CD4-positive, CD25-positive, alpha-beta regulatory T cell (primary cell): ENCODE measurements at regions not wholly inside any gene's neighbourhood (a gene's known extent, or its start where the extent isn't known, plus 50 kb on each side); places are given as distances from the start of the nearest gene placed in this dataset.
A peak's percentile ranks its signal among the peaks of the same experiment; 100 is the strongest.

Source experiments
- ATAC-seq, 2 donors: fragments of 150-1000 bp; cut with Tn5 transposase; one replicate each; pipeline ENCODE4 v1.10.0; 2021; ENCODE audit warnings: low read depth in 2 of 2, moderate number of reproducible peaks in 2 of 2, moderate library complexity in 1 of 2
- DNase-seq, 3 donors: peaks; one replicate each; pipeline versions ENCODE4 v3.0.0 to v3.0.0-alpha.2; 2012 to 2022; ENCODE audit warnings: mixed read lengths in 1 of 3
- H3K27ac ChIP-seq: one replicate; pipeline ENCODE4 v1.7.0; 2013; ENCODE audit warnings: mild to moderate bottlenecking, low read length; ENCODE audit not compliant: insufficient read depth, poor library complexity, severe bottlenecking
- H3K27me3 ChIP-seq: one replicate; pipeline ENCODE4 v1.7.0; 2013; ENCODE audit warnings: low read length; ENCODE audit not compliant: control insufficient read depth, insufficient read depth
- H3K36me3 ChIP-seq: one replicate; pipeline ENCODE4 v1.7.0; 2013; ENCODE audit warnings: mild to moderate bottlenecking, low read length, moderate library complexity; ENCODE audit not compliant: control insufficient read depth, insufficient read depth
- H3K4me1 ChIP-seq: 2 replicates; pipeline ENCODE4 v1.7.0; 2013; ENCODE audit warnings: mild to moderate bottlenecking, low read length; ENCODE audit not compliant: insufficient read depth, control insufficient read depth, poor library complexity, severe bottlenecking
- H3K4me3 ChIP-seq: one replicate; pipeline ENCODE4 v1.7.0; 2013; ENCODE audit warnings: low read depth, mild to moderate bottlenecking, low read length, moderate library complexity
- H3K9me3 ChIP-seq, 2 experiments: 1 replicate in 1 of 2; 2 replicates in 1 of 2; pipeline ENCODE4 v1.7.0; 2013; ENCODE audit warnings: low read length in 2 of 2, mild to moderate bottlenecking in 1 of 2, moderate library complexity in 1 of 2; ENCODE audit not compliant: control insufficient read depth in 2 of 2
- H3K27ac Mint-ChIP-seq, 3 donors: one replicate each; pipeline ENCODE4 v1.8.0; 2020 to 2022; ENCODE audit warnings: mild to moderate bottlenecking in 3 of 3, mixed read lengths in 3 of 3, moderate library complexity in 2 of 3
- H3K27me3 Mint-ChIP-seq: one replicate; pipeline ENCODE4 v1.8.0; 2022; ENCODE audit warnings: mild to moderate bottlenecking, mixed read lengths
- H3K36me3 Mint-ChIP-seq: one replicate; pipeline ENCODE4 v1.8.0; 2020; ENCODE audit warnings: mixed read lengths
- H3K4me1 Mint-ChIP-seq, 4 donors: one replicate each; pipeline ENCODE4 v1.8.0; 2020 to 2022; ENCODE audit warnings: mixed read lengths in 4 of 4, mild to moderate bottlenecking in 1 of 4
- H3K4me3 Mint-ChIP-seq, 4 donors: one replicate each; pipeline ENCODE4 v1.8.0; 2020 to 2022; ENCODE audit warnings: mild to moderate bottlenecking in 4 of 4, mixed read lengths in 4 of 4, moderate library complexity in 3 of 4
- H3K9me3 Mint-ChIP-seq, 7 donors: one replicate each; pipeline ENCODE4 v1.8.0; 2020 to 2022; ENCODE audit warnings: mixed read lengths in 7 of 7, mild to moderate bottlenecking in 3 of 7, moderate library complexity in 2 of 7

DNA sequence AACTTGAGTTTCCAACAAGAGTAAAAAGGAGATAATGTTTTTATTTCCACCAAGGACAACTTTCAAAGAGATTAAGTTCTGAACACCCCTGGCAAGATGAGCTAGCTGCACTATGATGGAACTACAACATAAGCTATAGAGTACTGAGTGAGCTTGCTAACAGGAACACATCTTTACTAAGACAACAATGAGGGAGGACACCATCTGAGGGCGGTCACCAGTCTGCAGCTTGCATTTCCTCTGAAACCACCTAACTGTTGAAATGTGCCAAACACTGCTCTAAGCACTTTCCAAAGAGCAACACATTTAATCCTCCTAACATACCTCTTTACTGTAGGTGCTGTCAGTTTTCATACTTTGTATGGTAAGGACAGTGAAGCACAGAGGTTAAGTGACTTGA, 68.4 kb downstream of the TCF20 start:
- H3K4me3 ChIP-seq: peak overlapping the region; percentile 79
- peaks cover 37% of the 10 kb centered on the region for H3K4me1 ChIP-seq
- ATAC-seq (peak; percentile 87 to 91), DNase-seq (peak; percentile 11 to 84 (median 58))
- H3K36me3 ChIP-seq: peaks cover 7% of the 10 kb centered on the region
- Mint-ChIP-seq H3K36me3 (peaks cover 36% of the 10 kb centered on the region), H3K27ac (peak overlapping the region; percentile 79 to 95 (median 86)), H3K9me3 (no peaks in the 10 kb centered on the region), H3K4me3 (peak overlapping the region; percentile 72 to 83 (median 79)), H3K4me1 (peaks cover 42 to 83% (median 56%) of the 10 kb centered on the region in 4 donors), H3K27me3 (no peaks in the 10 kb centered on the region)
- peak overlapping the region; percentile 66 for H3K27ac ChIP-seq
- H3K9me3 ChIP-seq: no peaks in the 10 kb centered on the region
- no peaks in the 10 kb centered on the region for H3K27me3 ChIP-seq

DNA sequence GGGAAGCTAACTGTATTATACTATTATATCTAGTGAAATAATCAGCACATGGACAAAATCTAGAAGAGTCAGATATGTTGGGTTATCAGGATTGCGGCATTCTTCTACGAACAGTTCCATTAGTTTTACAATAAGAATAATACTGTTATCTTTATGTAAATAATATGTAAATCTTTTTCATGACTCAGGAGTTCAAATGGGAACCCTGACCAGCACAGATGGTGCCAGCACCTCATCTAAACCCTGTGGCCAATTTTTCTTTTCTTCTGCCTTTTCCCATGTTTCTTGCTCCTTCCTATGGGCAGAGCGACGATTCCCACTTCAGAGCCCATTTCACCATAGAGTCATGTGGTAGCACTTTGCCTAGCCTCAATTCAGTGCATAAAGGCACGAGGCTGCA, 68.4 kb upstream of the CYP2D6 start:
- Histone ChIP-seq H3K27ac (no peak overlapping the region), H3K4me3 (no peak overlapping the region), H3K9me3 (no peaks in the 10 kb centered on the region), H3K36me3 (peaks cover 3% of the 10 kb centered on the region), H3K27me3 (no peaks in the 10 kb centered on the region), H3K4me1 (peaks cover 45% of the 10 kb centered on the region)
- peaks cover 41 to 88% (median 69%) of the 10 kb centered on the region in 4 donors for H3K4me1 Mint-ChIP-seq
- H3K27me3 Mint-ChIP-seq: no peaks in the 10 kb centered on the region
- no peak overlapping the region for H3K27ac Mint-ChIP-seq
- DNase-seq (no peak), ATAC-seq (no peak)
- peaks cover 33% of the 10 kb centered on the region for H3K36me3 Mint-ChIP-seq
- H3K4me3 Mint-ChIP-seq: no peak overlapping the region
- no peaks in the 10 kb centered on the region for H3K9me3 Mint-ChIP-seq

GRCh38 chr22:42198226-42198625, 67.6 kb upstream of the CYP2D6 start:
- H3K4me1 Mint-ChIP-seq: peaks cover 42 to 88% (median 68%) of the 10 kb centered on the region in 4 donors
- no peaks in the 10 kb centered on the region for H3K9me3 Mint-ChIP-seq
- Histone ChIP-seq H3K27me3 (no peaks in the 10 kb centered on the region), H3K4me3 (no peak overlapping the region), H3K9me3 (no peaks in the 10 kb centered on the region), H3K27ac (no peak overlapping the region), H3K4me1 (peaks cover 43% of the 10 kb centered on the region), H3K36me3 (peaks cover 4% of the 10 kb centered on the region)
- no peak overlapping the region for H3K27ac Mint-ChIP-seq
- no peaks in the 10 kb centered on the region for H3K27me3 Mint-ChIP-seq
- H3K36me3 Mint-ChIP-seq: peaks cover 33% of the 10 kb centered on the region
- no peak overlapping the region for H3K4me3 Mint-ChIP-seq
- DNase-seq (no peak), ATAC-seq (no peak)

DNA sequence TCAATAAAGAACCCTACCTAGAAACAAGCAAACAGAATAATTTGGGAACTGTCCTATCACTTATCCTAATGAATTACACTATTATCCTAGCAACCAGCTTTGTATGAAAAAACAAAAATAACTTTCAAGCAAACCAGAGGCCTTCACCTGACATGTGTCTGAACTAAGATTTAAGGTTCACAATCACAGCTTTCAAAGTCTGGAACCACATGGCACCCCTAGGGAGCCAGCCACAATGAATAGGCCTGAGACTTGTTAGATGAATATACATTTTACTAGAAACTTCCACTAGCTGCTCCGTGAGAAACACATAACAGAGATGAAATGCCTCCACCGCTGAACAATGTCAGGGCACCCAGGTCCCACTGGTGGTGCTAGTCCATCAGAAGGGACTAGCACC, 65.8 kb upstream of the CYP2D6 start:
- H3K27ac ChIP-seq: no peak overlapping the region
- peaks cover 6% of the 10 kb centered on the region for H3K36me3 ChIP-seq
- no peak for DNase-seq
- H3K9me3 ChIP-seq: no peaks in the 10 kb centered on the region
- no peaks in the 10 kb centered on the region for H3K27me3 Mint-ChIP-seq
- no peak overlapping the region for H3K4me3 Mint-ChIP-seq
- H3K4me1 ChIP-seq: peaks cover 27% of the 10 kb centered on the region
- peaks cover 40 to 88% (median 67%) of the 10 kb centered on the region in 4 donors for H3K4me1 Mint-ChIP-seq
- ATAC-seq: no peak
- peak overlapping the region in 2 of 3 donors; percentile 53 to 77 for H3K27ac Mint-ChIP-seq
- H3K4me3 ChIP-seq: no peak overlapping the region
- no peaks in the 10 kb centered on the region for H3K27me3 ChIP-seq
- H3K36me3 Mint-ChIP-seq: peaks cover 27% of the 10 kb centered on the region
- H3K9me3 Mint-ChIP-seq: no peaks in the 10 kb centered on the region

DNA sequence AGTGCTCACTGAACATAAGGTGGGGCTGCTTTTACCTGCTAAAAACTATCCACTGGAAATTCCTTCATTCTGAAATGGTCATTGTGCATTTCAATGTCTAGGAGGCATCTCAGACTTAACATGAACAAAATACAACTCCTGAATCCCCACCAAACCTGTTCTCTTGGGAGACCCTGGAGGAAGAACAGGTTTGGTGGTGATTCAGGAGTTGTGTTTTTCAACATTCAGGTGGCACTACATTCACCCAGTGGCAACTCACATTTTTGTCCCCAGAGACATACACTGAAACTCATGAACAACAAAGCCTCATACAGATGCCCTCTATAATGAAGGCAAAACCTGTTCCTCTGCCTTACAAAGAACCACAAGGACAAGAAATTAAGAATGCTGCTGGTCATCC, 64.3 kb upstream of the CYP2D6 start:
- H3K9me3 ChIP-seq: no peaks in the 10 kb centered on the region
- H3K4me1 ChIP-seq: peaks cover 25% of the 10 kb centered on the region
- H3K27ac ChIP-seq: no peak overlapping the region
- no peaks in the 10 kb centered on the region for H3K27me3 ChIP-seq
- DNase-seq: no peak
- Mint-ChIP-seq H3K27me3 (no peaks in the 10 kb centered on the region), H3K36me3 (peaks cover 17% of the 10 kb centered on the region), H3K27ac (peak overlapping the region in 2 of 3 donors; percentile 69 to 77), H3K4me3 (peak overlapping the region in 1 of 4 donors; percentile 56), H3K4me1 (peaks cover 45 to 89% (median 65%) of the 10 kb centered on the region in 4 donors), H3K9me3 (no peaks in the 10 kb centered on the region)
- no peak for ATAC-seq
- no peak overlapping the region for H3K4me3 ChIP-seq
- peaks cover 3% of the 10 kb centered on the region for H3K36me3 ChIP-seq

DNA sequence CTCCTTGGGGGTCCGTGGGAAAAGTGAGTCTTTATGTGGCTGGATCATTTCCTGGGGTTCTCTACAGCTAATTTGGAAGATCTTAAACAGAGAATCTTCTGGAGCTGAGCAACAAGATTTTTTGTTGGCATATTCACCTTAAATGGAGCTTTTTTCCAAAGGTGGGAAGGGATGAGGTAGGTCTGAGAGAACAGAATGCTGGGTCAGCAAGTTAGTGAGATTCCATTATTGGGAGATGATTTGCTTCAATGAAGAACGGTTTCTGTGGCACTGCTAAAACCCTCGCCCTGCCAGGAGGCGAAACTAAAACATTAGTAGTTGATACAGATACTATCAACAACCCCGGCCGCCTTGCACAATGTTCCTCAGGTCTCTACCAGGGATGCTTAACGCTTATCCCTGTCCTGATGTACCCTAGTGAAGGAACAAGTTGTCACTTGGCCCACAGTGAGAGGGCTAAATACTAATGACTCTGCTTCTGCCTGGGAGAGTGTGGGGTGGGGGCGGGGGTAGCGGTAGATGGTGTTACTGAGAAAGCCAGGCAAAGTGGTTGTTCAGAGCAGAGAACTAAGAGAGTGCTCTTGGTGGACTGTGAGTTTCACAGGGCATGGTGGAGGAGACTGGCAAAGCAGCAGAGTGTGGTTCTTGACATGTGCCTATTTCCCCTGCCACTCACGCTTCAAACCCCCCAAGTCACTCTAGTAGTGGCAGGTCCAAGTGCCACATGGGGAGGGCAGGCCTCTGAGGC, 63.7 kb upstream of the CYP2D6 start:
- peak overlapping the region in 1 of 4 donors; percentile 56 for H3K4me3 Mint-ChIP-seq
- H3K27me3 Mint-ChIP-seq: no peaks in the 10 kb centered on the region
- Histone ChIP-seq H3K36me3 (peaks cover 3% of the 10 kb centered on the region), H3K27ac (no peak overlapping the region), H3K27me3 (no peaks in the 10 kb centered on the region), H3K4me3 (no peak overlapping the region), H3K4me1 (peaks cover 25% of the 10 kb centered on the region), H3K9me3 (no peaks in the 10 kb centered on the region)
- no peaks in the 10 kb centered on the region for H3K9me3 Mint-ChIP-seq
- peak overlapping the region; percentile 51 to 77 (median 52) for H3K27ac Mint-ChIP-seq
- no peak for DNase-seq
- H3K36me3 Mint-ChIP-seq: peaks cover 17% of the 10 kb centered on the region
- ATAC-seq: no peak
- H3K4me1 Mint-ChIP-seq: peaks cover 42 to 90% (median 66%) of the 10 kb centered on the region in 4 donors

DNA sequence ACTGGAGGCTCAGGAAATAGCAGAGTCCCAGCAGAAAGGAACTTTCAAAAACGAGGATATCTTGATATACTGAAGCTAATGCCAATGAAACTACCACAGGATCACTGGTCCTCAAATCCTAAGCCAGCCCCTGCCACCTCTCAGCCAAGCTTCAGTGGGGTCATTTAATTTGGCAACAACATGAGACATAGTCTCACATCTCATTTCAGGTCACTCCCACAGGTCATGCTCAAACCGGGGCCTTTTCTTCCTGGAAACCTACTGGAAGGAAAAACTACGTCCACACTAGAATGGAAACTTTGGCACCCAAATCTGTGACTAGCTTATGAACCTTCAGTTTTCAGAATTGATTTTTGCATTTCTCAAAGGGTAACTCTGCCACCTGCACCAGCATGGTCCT, 61.9 kb upstream of the CYP2D6 start:
- H3K36me3 ChIP-seq: peaks cover 9% of the 10 kb centered on the region
- ATAC-seq (no peak), DNase-seq (no peak)
- Mint-ChIP-seq H3K9me3 (no peaks in the 10 kb centered on the region), H3K4me1 (peaks cover 42 to 94% (median 69%) of the 10 kb centered on the region in 4 donors), H3K4me3 (peak overlapping the region in 1 of 4 donors; percentile 15), H3K27me3 (no peaks in the 10 kb centered on the region), H3K36me3 (peaks cover 27% of the 10 kb centered on the region), H3K27ac (peak overlapping the region in 2 of 3 donors; percentile 27 to 82)
- peaks cover 20% of the 10 kb centered on the region for H3K4me1 ChIP-seq
- H3K27ac ChIP-seq: no peak overlapping the region
- no peaks in the 10 kb centered on the region for H3K9me3 ChIP-seq
- no peak overlapping the region for H3K4me3 ChIP-seq
- no peaks in the 10 kb centered on the region for H3K27me3 ChIP-seq

DNA sequence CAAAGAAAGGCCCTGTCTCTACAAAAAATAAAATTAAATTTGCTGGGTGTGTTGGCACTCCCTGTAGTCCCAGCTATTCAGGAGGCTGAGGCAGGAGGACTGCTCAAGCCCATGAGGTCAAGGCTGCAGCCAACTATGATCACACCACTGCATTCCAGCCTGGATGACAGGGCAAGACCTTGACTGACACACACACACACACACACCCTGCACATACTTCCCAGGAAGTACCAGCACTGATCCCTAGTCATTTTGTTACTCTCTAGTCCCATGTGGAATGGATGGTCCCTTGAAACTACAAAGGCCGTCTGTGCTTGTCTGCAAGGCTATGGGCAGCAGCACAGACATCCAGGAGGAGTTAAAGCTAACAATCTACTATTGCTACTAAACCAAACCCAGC, 59.7 kb upstream of the CYP2D6 start:
- Mint-ChIP-seq H3K27me3 (no peaks in the 10 kb centered on the region), H3K36me3 (peaks cover 21% of the 10 kb centered on the region), H3K4me3 (no peak overlapping the region), H3K27ac (peak overlapping the region in 2 of 3 donors; percentile 72 to 74), H3K9me3 (no peaks in the 10 kb centered on the region), H3K4me1 (peaks cover 55 to 96% (median 72%) of the 10 kb centered on the region in 4 donors)
- ATAC-seq (no peak), DNase-seq (no peak)
- Histone ChIP-seq H3K9me3 (no peaks in the 10 kb centered on the region), H3K27me3 (no peaks in the 10 kb centered on the region), H3K27ac (no peak overlapping the region), H3K4me3 (no peak overlapping the region), H3K36me3 (peaks cover 9% of the 10 kb centered on the region), H3K4me1 (peaks cover 25% of the 10 kb centered on the region)
